HepG2 (cell line): ENCODE measurements at regions not wholly inside any gene's neighbourhood (a gene's known extent, or its start where the extent isn't known, plus 50 kb on each side); places are given as distances from the start of the nearest gene placed in this dataset.

ENCODE experiments used
- CTCF ChIP-seq: sonication (generic); formaldehyde crosslinking; IDR thresholded peaks from 2 replicates; pipeline ENCODE4 v1.5.0; 2020; ENCODE audit warnings: mild to moderate bottlenecking, missing genetic modification reagents, moderate library complexity
- HCFC1 ChIP-seq: fragments of 150-350 bp; IDR thresholded peaks from 2 replicates; pipeline ENCODE4 v1.6.1; 2014; ENCODE audit warnings: low read depth, low read length
- NCOA2 ChIP-seq: sonication (generic); formaldehyde crosslinking; IDR thresholded peaks from 2 replicates; pipeline ENCODE4 v1.8.0; 2022; ENCODE audit warnings: inconsistent platforms
- PHF20 ChIP-seq: sonication (generic); formaldehyde crosslinking; IDR thresholded peaks from 2 replicates; pipeline ENCODE4 v1.5.0; 2020; ENCODE audit warnings: mild to moderate bottlenecking, missing genetic modification reagents
- PLRG1 ChIP-seq: fragments of 450-650 bp; conservative IDR thresholded peaks from 2 replicates; pipeline ENCODE4 v1.6.1; 2016
- POLR2A ChIP-seq, 2 experiments: IDR thresholded peaks; 2 replicates each; pipeline ENCODE4 v1.6.1; 2011; ENCODE audit warnings: low read depth in 2 of 2, low read length in 2 of 2, mild to moderate bottlenecking in 1 of 2, moderate library complexity in 1 of 2; ENCODE audit not compliant: insufficient read depth in 1 of 2
- ZNF292 ChIP-seq: sonication (generic); formaldehyde crosslinking; IDR thresholded peaks from 2 replicates; pipeline ENCODE4 v1.8.1; 2022; ENCODE audit warnings: mild to moderate bottlenecking, low read depth, missing genetic modification reagents, borderline replicate concordance

DNA sequence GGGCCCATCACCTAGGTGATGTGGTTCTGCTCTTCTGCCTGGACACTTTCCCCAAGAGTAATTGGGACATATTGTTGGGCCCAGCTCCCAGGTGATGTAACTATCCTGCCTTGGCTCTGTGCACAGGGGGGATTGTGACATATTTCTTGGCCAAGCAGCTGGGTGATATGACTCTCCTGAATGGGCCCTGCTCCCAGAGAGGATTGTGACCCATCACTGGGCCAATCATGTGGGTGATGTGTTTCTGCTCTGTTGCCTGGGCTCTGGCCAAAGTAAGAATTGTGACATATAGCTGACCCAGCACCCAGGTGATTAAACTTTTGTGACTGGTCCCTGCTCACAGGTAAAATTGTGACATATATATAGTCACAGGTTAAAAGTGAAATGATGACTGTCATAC, 1904.9 kb downstream of the TP53TG3F start:
- TF ChIP-seq PHF20 (CRISPR knock-in tag) (no peak), HCFC1 (no peak), NCOA2 (CRISPR knock-in tag) (no peak), CTCF (CRISPR knock-in tag) (no peak), ZNF292 (CRISPR knock-in tag) (no peak), POLR2A (IDR thresholded peaks at IDR 0.05; ENCODE audit: insufficient read depth in 1 of 2, low read depth in 2 of 2, low read length in 2 of 2) (no peak), PLRG1 (no peak)
